H54 (cell line): ENCODE measurements at regions not wholly inside any gene's neighbourhood (a gene's known extent, or its start where the extent isn't known, plus 50 kb on each side); places are given as distances from the start of the nearest gene placed in this dataset.

Experiments
- DNase-seq: peaks from one replicate; pipeline ENCODE4 v3.0.0; 2011; ENCODE audit warnings: low spot score, mixed read lengths; ENCODE audit not compliant: insufficient read length
- FAIRE-seq: peaks from 3 replicates; lab custom pipeline; 2011; peaks lifted over from hg19 to GRCh38; lab: Jason Lieb, UNC
- POLR2A ChIP-seq: IDR thresholded peaks from 2 replicates; pipeline ENCODE4 v1.6.1; 2011; ENCODE audit warnings: low read depth, mild to moderate bottlenecking, low read length

DNA sequence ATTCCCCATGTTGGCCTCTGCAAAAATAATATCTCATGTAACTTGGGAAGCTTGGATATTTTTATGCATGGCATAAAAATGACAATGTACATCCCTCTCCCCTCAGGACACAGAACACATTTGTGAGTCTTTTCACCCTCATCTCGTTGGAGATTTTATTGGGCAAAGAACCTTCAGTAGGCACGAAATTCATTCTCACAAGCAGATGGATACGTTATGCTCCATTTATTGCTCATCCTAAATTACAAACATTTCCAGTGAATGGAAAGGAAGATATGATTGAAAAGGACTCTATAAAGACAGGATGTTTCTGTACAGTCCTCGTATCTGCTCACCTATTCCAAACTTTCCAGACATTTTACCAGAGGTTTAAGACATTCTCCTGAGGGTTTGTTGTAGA is 1175.8 kb downstream of the UQCRFS1 start:
- no peak for FAIRE-seq
- no peak for DNase-seq
- TF ChIP-seq POLR2A = no peak

DNA sequence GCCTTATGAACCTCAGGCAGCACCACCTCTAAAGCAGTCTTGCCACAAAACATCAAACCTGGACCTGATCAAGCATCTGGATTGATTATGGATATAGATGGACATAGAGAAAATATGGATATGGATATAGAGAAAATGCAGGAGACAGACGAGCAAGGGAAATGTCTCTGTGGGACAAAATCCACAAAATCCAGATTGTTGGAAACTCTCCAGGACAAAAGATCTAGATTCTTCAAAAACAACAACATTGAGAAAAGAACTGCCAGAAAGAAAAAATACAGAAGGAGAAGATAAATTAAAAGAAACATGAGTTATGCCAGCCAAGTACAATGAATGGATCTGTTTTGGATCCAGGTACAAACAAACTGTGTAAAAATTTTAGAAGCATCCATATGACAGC is 1176.5 kb downstream of the UQCRFS1 start:
- DNase-seq (no peak), FAIRE-seq (no peak)
- TF ChIP-seq POLR2A = no peak

DNA sequence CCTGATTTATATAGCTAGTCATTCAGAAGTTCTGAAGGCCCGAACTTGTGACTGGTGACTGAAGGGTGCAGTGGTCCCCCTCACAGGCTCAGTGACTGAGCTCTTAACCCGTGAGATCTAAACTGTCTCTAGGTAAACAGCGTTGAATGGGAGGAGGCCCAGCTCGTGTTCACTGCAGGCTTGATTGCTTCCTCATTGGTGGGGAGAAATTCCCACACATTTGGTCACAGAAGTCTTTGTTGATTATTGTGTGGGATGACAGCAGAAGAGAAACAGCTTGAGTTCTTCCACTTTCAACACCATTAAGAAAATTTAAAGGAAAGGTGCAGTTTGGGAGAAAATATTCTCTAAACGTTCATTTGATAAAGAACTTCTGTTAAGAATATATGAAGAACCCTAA is 1178.0 kb downstream of the UQCRFS1 start:
- FAIRE-seq = no peak

DNA sequence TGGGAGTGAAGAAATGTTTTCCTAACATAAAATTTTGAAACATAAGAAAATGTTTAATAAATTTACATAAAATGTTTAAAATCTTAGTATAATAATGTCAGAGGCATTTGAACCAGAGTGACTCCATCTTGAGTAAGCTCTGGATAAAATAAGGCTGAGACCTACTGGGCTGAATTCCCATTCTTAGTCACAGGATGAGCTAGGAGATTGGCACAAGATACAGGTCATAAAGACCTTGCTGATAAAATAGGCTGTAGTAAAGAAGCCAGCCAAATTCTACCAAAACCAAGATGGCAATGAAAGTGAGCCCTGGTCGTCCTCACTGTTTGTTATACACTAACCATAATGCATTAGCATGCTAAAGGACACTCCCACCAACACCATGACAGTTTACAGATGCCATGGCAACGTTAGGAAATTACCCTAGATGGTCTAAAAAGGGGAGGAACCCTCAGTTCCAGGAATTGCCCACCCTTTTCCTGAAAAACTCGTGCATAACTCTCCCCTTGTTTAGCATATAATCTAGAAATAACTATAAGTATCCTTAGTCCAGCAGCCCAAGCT is 1184.0 kb downstream of the UQCRFS1 start:
- DNase-seq = no peak
- no peak for TF ChIP-seq POLR2A
- FAIRE-seq = no peak

More for the DNA sequence above, 1178.0 kb downstream of the UQCRFS1 start:
- no peak for TF ChIP-seq POLR2A
- no peak for DNase-seq

DNA sequence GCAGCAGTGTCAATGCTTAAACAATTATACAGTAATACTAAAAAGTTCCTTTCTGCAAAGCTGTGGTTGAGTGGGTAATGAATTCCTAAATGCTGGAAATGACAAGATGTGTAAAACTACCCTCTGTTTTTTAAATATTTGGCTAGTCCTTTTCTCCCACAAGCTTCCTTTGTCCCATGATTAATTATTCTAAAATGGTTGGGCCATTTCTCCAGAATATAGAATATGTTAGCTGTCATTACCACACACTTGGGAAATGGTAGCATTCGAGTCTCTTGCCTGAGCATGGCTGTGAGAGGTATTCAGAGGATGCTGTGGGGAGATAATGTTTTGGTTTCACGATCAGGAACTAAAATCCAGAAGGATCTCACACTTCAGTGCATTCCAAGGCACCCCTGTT is 1185.8 kb downstream of the UQCRFS1 start:
- no peak for FAIRE-seq
- DNase-seq = no peak
- TF ChIP-seq POLR2A = no peak

DNA sequence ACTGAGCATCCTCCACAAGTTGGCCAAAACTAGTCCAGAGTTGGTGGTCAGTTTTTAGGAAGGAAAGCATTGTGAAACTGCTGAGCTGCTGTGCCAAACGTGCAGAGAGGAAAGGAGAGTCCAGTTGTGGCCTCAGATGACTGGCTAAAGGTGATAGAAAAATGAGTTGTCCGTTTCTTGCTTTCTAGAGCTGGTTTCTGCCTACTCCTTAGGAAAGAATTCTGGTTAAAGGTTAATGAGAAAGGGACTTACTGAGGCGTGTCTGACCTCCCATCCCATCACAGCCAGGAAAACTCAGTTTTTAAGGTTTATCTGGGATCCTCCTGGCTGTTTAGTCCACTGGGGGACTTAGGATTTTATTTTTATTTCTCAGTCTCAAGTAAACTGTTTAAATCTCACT is 1186.3 kb downstream of the UQCRFS1 start:
- DNase-seq = no peak
- TF ChIP-seq POLR2A = no peak
- FAIRE-seq = no peak

DNA sequence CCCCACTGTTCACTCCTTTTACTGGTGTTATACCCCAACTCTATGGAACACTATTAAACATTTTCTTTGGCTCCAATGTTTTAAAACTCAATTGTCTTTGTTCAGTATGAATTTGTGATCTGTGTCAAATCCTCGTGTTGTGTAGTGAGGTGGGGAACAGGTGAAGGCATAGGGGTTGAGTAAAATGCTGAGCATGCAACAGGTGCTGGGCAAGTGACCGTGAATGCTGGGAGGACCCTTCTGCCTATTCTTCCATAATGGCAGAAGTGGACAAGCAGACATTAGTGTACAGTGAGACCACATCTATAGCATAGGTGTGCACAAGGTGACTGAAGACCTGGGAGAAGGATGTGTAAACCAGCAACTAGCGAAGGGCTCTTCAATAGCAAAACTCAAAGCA is 1188.0 kb downstream of the UQCRFS1 start:
- FAIRE-seq (no peak), DNase-seq (no peak)
- TF ChIP-seq POLR2A = no peak

DNA sequence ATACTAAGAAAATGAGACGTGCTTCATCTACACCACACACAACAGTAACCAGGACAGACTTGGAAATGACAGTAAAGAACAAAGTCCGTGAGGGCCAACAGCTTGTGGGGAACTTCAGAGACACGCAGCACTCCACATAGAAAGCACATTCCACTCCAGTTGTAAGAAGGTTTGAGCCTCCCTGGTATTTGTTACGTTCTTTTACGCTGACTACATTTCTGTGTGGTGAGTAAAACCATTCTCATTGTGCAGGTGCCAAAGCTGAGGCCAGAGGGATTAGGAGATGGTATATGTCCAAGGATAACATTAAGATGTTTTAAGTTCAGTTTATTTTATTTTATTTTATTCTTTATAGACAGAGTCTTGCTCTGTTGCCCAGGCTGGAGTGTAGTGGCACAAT is 1189.9 kb downstream of the UQCRFS1 start:
- no peak for FAIRE-seq
- no peak for DNase-seq
- TF ChIP-seq POLR2A = no peak

DNA sequence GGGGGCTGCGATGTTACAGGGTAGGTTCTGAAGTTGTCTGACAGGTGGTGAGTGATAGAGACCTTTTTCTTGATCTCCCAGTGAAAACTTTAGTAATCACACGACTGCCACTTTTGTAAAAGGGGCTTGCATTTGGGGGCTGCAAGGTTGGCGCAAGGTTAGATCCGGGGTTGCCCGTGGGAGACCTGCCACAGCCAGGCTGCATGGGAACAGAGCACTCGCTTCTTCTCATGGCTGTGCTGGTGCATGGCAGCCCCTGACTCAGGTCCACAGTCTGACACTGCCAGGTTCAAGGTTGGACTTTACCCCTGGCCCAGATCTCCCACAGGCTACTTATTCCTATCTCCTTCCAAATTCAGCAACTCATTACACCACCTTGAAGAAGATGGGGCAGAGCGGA is 1190.4 kb downstream of the UQCRFS1 start:
- DNase-seq (no peak), FAIRE-seq (no peak)
- no peak for TF ChIP-seq POLR2A

DNA sequence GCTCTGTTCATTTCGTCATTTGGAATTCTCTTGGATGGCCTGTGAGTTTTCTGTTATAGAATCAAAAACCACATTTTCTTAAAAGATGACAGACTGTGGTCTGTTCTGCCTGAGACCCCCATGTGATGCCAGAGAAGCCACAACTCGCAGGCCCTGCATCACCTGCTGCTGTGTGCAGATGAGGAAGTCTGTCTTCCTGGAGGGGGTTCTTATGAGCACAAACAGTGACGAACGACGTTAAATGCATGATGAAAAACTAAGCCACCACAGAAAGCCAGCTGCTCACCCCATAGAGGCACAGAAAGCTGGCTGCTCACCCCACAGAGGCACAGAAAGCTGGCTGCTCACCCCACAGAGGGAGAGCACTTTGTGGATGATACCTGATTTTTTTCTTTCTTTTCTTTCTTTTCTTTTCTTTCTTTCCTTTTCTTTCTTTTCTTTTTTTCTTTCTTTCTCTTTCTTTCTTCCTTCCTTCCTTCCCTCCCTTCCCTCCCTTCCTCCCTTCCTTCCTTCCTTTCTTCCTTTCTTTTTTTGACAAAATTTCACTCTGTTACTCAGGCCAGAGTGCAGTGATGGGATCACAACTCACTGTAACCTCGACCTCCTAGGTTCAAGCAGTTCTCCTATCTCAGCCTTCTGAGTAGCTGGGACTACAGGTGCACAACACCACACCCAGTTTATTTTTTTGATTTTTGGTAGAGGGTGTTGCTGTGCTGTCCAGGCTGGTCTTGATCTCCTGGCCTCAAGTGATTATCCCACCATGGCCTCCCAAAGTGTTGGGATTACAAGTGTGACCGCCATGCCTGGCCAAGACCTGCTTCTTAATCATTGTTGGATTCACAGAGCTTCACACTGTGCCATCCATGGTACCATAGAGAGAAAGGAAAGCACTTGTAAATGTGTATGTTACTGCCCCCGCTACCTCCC is 1191.4 kb downstream of the UQCRFS1 start:
- no peak for TF ChIP-seq POLR2A
- DNase-seq (no peak), FAIRE-seq (no peak)

DNA sequence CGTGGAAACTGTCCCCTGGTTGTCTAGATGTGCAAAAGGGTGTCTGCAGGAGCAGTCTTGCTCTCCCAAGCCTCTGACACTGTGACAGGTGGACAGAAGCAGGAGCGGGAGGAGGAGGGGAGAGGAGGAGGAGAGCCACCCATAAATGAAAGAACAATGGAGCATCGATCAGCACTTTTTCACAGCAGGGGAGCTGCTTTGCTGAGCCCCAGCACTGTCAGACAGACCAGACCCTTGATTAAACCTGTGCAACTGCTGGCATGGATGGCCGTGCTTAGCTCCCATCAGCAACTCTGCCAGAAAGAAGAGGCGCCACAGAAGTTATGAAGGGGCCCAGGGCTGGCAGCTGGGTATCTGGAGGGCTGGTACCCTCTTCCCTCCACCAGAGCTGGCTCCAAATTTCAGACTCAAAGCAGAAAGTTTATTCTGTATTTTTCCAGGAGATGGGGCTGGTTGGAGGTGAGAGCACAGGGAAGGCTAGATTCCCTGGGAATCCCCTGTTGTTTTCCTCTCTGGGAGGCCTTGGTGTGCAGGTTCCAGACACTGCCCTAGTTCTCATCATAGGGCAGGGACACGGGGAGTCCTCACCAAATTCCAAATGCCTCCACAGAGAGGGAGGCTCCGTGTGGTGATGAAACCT is 1192.2 kb downstream of the UQCRFS1 start:
- FAIRE-seq = no peak
- no peak for DNase-seq

DNA sequence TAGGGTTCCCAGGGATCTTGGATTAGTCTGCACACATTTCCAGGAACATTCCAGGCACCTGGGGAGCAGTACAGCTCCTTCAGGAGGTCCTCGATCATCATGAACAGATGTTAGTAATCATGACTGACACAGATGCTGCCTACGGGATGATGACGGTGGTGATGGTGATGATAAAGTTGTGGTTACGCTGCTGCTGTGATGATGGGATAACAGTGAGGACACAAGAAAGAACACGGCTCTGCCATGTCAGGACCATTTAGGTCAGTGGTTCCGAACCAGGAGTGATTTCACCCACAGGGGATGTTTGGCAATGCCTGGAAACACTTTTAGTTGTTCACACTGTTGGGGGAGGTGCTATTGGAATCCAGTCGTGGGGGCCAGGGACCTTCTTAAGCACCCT is 1193.0 kb downstream of the UQCRFS1 start:
- no peak for TF ChIP-seq POLR2A

More for the DNA sequence above, 1192.2 kb downstream of the UQCRFS1 start:
- no peak for TF ChIP-seq POLR2A

DNA sequence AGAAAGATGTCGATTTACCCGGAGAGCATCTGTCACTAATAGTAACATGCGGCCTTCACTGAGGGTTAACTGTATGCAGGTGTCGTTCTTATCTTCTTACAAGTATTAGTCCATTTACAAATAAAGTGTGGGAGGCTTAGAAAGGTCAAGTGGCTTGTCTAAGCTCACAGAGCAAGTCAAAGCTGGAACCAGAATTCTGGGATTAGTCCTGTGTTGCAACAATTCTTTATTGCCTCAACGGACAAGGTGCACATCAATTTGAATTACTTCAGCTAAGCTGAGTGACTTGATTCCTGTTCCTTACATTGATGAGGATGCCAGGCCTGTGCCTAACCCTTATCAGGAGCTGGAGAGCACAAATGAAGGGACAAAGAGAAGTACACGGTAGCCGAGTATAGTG is 1193.6 kb downstream of the UQCRFS1 start:
- TF ChIP-seq POLR2A = no peak
- FAIRE-seq (no peak), DNase-seq (no peak)

More for the DNA sequence above, 1193.0 kb downstream of the UQCRFS1 start:
- no peak for FAIRE-seq
- DNase-seq = no peak

DNA sequence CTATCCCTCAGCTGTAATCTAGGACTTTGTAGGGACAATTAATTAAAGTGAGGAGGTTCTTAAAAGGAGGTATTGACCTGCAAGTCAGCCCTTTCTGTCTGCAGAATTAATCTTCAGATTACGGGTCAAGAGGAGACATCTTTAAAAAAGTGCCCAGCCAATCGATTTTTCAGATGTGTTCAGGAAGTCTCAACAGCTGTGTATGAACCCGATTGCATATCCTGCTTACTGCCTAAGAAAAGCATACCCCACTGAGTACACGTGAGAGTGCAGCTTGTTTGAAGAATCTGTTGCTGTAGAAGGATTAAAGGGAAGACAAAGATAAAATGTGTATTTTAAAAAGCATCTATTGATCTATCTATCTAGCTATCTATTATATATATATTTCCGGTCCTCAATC is 1194.5 kb downstream of the UQCRFS1 start:
- FAIRE-seq = no peak
- no peak for DNase-seq
- TF ChIP-seq POLR2A = no peak
